ENCODE measurements at regions not wholly inside any gene's neighbourhood (a gene's known extent, or its start where the extent isn't known, plus 50 kb on each side); places are given as distances from the start of the nearest gene placed in this dataset.

- Histone ChIP-seq H3K36me3 (replicated peaks in 1 of 2; ENCODE audit: insufficient read depth in 1 of 2, low read depth in 2 of 2) (no peaks in the 10 kb centered on the region), H3K4me1 (no peaks in the 10 kb centered on the region), H3K4me3 (no peak overlapping the region), H3K9me3 (no peaks in the 10 kb centered on the region), H3K27me3 (no peaks in the 10 kb centered on the region), H3K27ac (no peak overlapping the region)
- intact Hi-C loops (cut with DNase I), result no loop called here
- no peak for DNase-seq
- no peak for TF ChIP-seq CTCF (IDR thresholded peaks at IDR 0.05)
- ATAC-seq, result no peak
Measured at GRCh38 chr7:79624336-79624735, 170.9 kb upstream of the MAGI2 start.

GRCh38 chr7:79622781-79623180 is 169.3 kb upstream of the MAGI2 start:
- no peaks in the 10 kb centered on the region for H3K36me3 ChIP-seq (replicated peaks in 1 of 2; ENCODE audit: insufficient read depth in 1 of 2, low read depth in 2 of 2)
- DNase-seq, result no peak
- no peak overlapping the region for H3K27ac ChIP-seq
- WGBS, 2 donors, result 57 to 61% methylated on average over 1 of the region's 1 CpG
- H3K4me3 ChIP-seq, result no peak overlapping the region
- no peaks in the 10 kb centered on the region for H3K27me3 ChIP-seq
- intact Hi-C loops (cut with DNase I), result no loop called here
- no peaks in the 10 kb centered on the region for H3K9me3 ChIP-seq
- no peaks in the 10 kb centered on the region for H3K4me1 ChIP-seq
- no peak for ATAC-seq
- TF ChIP-seq CTCF (IDR thresholded peaks at IDR 0.05), result no peak
- TF ChIP-seq POLR2A (IDR thresholded peaks at IDR 0.05), result no peak

GRCh38 chr7:79620291-79620690 is 166.8 kb upstream of the MAGI2 start:
- ATAC-seq, result no peak
- 6 to 9% methylated on average over 1 of the region's 1 CpG for WGBS, 2 donors
- Histone ChIP-seq H3K36me3 (replicated peaks in 1 of 2; ENCODE audit: insufficient read depth in 1 of 2, low read depth in 2 of 2) (no peaks in the 10 kb centered on the region), H3K27ac (no peak overlapping the region), H3K4me3 (no peak overlapping the region), H3K4me1 (no peaks in the 10 kb centered on the region), H3K9me3 (no peaks in the 10 kb centered on the region), H3K27me3 (no peaks in the 10 kb centered on the region)
- intact Hi-C loops (cut with DNase I), result no loop called here
- no peak for DNase-seq
- no peak for TF ChIP-seq POLR2A (IDR thresholded peaks at IDR 0.05)
- no peak for TF ChIP-seq CTCF (IDR thresholded peaks at IDR 0.05)

- Histone ChIP-seq H3K9me3 (no peaks in the 10 kb centered on the region), H3K4me3 (no peak overlapping the region), H3K36me3 (replicated peaks in 1 of 2; ENCODE audit: insufficient read depth in 1 of 2, low read depth in 2 of 2) (no peaks in the 10 kb centered on the region), H3K27me3 (no peaks in the 10 kb centered on the region), H3K4me1 (no peaks in the 10 kb centered on the region), H3K27ac (no peak overlapping the region)
- intact Hi-C loops (cut with DNase I), result no loop called here
- TF ChIP-seq POLR2A (IDR thresholded peaks at IDR 0.05) (no peak), CTCF (IDR thresholded peaks at IDR 0.05) (no peak)
- DNase-seq (no peak), ATAC-seq (no peak)
- 71 to 77% methylated on average over 3 of the region's 3 CpGs for WGBS, 2 donors
Measured at GRCh38 chr7:79619216-79619615, 165.7 kb upstream of the MAGI2 start.

GRCh38 chr7:79615871-79616640 is 162.6 kb upstream of the MAGI2 start:
- Histone ChIP-seq H3K9me3 (no peaks in the 10 kb centered on the region), H3K4me3 (no peak overlapping the region), H3K27me3 (no peaks in the 10 kb centered on the region), H3K4me1 (no peaks in the 10 kb centered on the region), H3K36me3 (replicated peaks in 1 of 2; ENCODE audit: insufficient read depth in 1 of 2, low read depth in 2 of 2) (no peaks in the 10 kb centered on the region), H3K27ac (no peak overlapping the region)
- 76 to 85% methylated on average over 10 of the region's 10 CpGs for WGBS, 2 donors
- ATAC-seq, result no peak
- TF ChIP-seq POLR2A (IDR thresholded peaks at IDR 0.05), result no peak
- DNase-seq, result no peak
- intact Hi-C loops (cut with DNase I), result no loop called here
